ENCODE measurements at regions not wholly inside any gene's neighbourhood (a gene's known extent, or its start where the extent isn't known, plus 50 kb on each side); places are given as distances from the start of the nearest gene placed in this dataset.

DNA sequence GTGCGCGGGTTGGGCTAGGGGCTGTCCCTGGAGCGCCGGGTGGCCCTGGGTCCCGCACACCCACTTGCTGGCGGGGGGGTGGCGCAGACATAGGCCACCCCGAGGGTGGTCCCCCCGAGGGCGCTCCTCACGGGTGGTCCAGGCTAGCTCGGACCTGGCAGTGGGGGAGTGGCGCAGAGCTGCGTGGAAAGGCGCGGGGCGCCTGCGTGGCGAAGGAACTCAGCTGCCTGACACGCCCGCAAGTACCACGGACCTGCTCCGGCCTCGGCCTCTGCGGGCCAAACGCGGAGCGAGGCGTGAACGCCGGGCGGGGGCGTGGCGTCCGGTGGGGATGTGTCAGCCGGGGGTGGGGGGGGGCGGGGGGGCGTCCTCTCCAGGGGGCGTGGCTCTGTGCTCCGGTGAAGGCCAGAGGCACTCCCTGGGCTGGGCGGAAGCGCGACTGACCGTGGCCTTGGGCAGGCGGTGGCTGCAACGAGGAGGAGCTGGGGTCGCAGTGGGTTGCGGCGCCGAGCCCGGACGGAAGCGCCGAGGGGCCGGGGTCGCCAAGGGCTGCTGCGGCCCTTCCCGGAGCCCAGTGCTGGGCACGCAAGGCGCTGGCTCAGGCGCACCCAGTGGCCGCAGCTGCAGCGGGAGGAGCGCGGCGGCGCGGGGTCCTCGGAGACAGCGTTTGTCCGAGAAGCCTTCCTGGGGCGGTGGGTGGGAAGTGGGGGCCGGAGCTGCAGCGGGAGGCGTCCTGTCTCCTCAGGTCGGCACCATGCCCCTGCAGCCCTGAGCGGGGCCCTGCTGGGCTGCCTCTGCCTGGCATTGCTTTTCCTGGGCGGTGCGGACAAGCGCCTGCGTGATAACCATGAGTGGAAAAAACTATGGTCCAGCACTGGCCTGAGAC lies 58.9 kb upstream of the NUPR2 start:
- TF ChIP-seq CTCF (IDR thresholded peaks at IDR 0.05; ENCODE audit: low read length) (no peak), EZH2 (optimal IDR thresholded peaks at IDR 0.05; ENCODE audit: low read depth, low read length) (no peak)

Data from MM.1S (cell line).